H1 (cell line): ENCODE measurements at regions not wholly inside any gene's neighbourhood (a gene's known extent, or its start where the extent isn't known, plus 50 kb on each side); places are given as distances from the start of the nearest gene placed in this dataset.

Experiments used
- BCL11A ChIP-seq, 2 experiments: IDR thresholded peaks; one replicate each; pipeline ENCODE4 v1.6.1; 2011; ENCODE audit warnings: low read depth in 2 of 2, low read length in 2 of 2, mild to moderate bottlenecking in 2 of 2
- KDM4A ChIP-seq: IDR thresholded peaks from one replicate; pipeline ENCODE4 v1.7.1; 2012; ENCODE audit warnings: low read depth, mild to moderate bottlenecking, moderate library complexity, low read length, inconsistent platforms; ENCODE audit not compliant: severe bottlenecking
- RFX5 ChIP-seq: IDR thresholded peaks from 2 replicates; pipeline ENCODE4 v1.6.1; 2011; ENCODE audit warnings: low read depth, low read length, improper control_type of control experiment, borderline replicate concordance
- ZNF274 ChIP-seq: IDR thresholded peaks from 2 replicates; pipeline ENCODE4 v1.7.0; 2012; ENCODE audit warnings: low read length, borderline replicate concordance; ENCODE audit errors: extremely low read depth

DNA sequence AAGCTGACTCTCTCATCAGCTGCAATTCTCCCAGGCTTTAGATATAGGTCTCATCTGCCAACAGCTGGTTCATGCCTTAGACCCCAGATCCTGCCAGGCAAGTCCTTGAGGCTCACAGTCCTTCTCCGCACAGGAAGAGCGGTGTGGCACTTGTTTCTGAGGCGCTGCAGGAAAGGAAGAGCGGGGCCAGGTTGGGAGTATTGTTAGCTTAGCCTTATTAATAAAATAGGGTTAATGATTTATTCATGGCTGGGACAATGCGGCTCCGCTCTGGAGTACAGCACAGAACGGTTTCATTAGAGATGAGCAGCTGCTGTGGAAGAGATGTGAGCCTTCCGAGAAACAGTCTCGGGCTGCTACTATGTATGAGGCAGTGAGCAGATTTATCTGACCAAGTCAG is 78.1 kb downstream of the FZD1 start (continued):
- TF ChIP-seq ZNF274 (no peak), BCL11A (IDR thresholded peaks at IDR 0.05; ENCODE audit: low read depth in 2 of 2, low read length in 2 of 2) (no peak), RFX5 (no peak), KDM4A (no peak)
